Lung (tissue), 11 donors: ENCODE measurements at regions not wholly inside any gene's neighbourhood (a gene's known extent, or its start where the extent isn't known, plus 50 kb on each side); places are given as distances from the start of the nearest gene placed in this dataset.

Experiments
- ATAC-seq: fragments of 200-7000 bp; cut with Tn5 transposase; one replicate; pipeline ENCODE4 v1.9.1; 2020; ENCODE audit warnings: moderate number of reproducible peaks; ENCODE audit not compliant: insufficient read depth, low FRiP score
- DNase-seq, 3 donors: peaks; one replicate each; pipeline ENCODE4 v3.0.0-alpha.2; 2013 to 2017
- H3K27ac ChIP-seq, 2 donors: one replicate each; pipeline ENCODE4 v1.5.1; 2013; ENCODE audit warnings: mild to moderate bottlenecking in 2 of 2, moderate library complexity in 2 of 2, control low read depth in 1 of 2, inconsistent platforms in 1 of 2, low read depth in 1 of 2, low read length in 1 of 2
- H3K27me3 ChIP-seq, 3 donors: one replicate each; pipeline ENCODE4 v1.5.1; 2013; ENCODE audit warnings: low read length in 2 of 3; ENCODE audit not compliant: control insufficient read depth in 3 of 3, insufficient read depth in 3 of 3
- H3K36me3 ChIP-seq, 4 donors: one replicate each; pipeline ENCODE4 v1.5.1; 2013; ENCODE audit warnings: low read length in 4 of 4, mild to moderate bottlenecking in 1 of 4, moderate library complexity in 1 of 4; ENCODE audit not compliant: control insufficient read depth in 4 of 4, insufficient read depth in 4 of 4
- H3K4me1 ChIP-seq, 5 donors: one replicate each; pipeline ENCODE4 v1.5.1; 2013; ENCODE audit warnings: low read length in 5 of 5, mild to moderate bottlenecking in 2 of 5, moderate library complexity in 1 of 5; ENCODE audit not compliant: control insufficient read depth in 5 of 5, insufficient read depth in 5 of 5
- H3K4me3 ChIP-seq: one replicate; pipeline ENCODE4 v1.5.1; 2013; ENCODE audit warnings: mild to moderate bottlenecking, control low read depth, moderate library complexity
- H3K9ac ChIP-seq, 2 donors: one replicate each; pipeline ENCODE4 v1.5.1; 2013; ENCODE audit warnings: low read length in 2 of 2, control low read depth in 1 of 2; ENCODE audit not compliant: insufficient read depth in 1 of 2
- H3K9me3 ChIP-seq, 4 donors: one replicate each; pipeline ENCODE4 v1.5.1; 2013; ENCODE audit warnings: low read length in 3 of 4, mild to moderate bottlenecking in 1 of 4, moderate library complexity in 1 of 4; ENCODE audit not compliant: control insufficient read depth in 4 of 4, insufficient read depth in 3 of 4
- CTCF ChIP-seq: IDR thresholded peaks from 2 replicates; pipeline ENCODE4 v1.5.1; 2012; ENCODE audit warnings: mild to moderate bottlenecking; ENCODE audit errors: control extremely low read depth, extremely low read depth
- WGBS, 2 donors: extraction: QIAGEN DNeasy Blood & Tissue Kit; methylation state at CpG; one replicate each; pipeline ENCODE4 v1.1.7; 2013; 5-methylcytosine and 5-hydroxymethylcytosine counted together
- donor health status: control.
- donor health status: control.
- donor health status: Bipolar disorder and iron deficiency.
- donor health status: healthy.
- donor health status: DM: yes; HTN: yes; CAD: no.

DNA sequence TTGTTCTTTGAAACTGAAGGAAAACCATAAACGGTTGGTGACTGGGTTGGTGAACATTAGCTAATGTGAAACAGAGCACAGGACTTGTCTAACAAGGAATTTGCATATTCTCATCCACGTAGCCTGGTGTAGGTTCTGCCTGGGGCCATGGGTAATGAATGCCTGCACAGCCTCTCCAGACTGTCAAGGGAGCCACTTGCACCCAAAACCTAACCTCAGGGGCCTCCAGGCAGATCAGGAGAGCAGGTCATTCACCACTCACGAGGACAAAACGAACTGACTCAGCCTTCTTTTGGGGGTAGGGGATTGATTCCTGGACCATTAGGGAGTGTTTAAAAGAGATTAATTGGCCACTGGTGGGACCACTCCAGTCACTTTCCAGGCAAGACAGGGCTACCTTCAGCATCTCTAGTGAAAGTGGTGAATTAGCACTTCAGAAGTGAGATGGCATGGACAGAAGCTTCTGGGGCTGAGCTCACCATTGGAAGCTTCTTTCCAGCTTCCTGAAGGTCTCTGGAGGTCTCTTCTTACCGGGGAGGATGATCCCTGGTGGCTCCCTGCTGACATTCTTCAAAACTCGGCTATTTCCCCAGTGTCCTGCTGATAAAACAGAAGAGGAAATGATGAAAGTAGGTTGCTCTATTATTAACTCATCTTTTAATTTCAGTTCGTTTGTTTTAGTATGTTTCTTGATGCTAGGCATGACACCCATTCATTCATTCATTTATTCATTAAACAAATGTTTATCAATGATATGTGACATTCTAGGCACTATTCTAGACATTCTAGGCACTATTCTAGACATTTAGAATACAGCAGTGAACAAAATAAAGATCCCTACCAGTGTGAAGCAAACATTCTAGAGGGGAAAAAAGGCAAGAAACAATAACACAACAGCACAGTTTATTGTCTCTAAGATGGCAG lies 104.5 kb upstream of the LNX1 start:
- 59% methylated on average over 7 of the region's 7 CpGs for WGBS, 2 donors
- no peaks in the 10 kb centered on the region for H3K4me1 ChIP-seq
- no peak for TF ChIP-seq CTCF
- H3K9me3 ChIP-seq = peaks cover 0 to 5% (median 0%) of the 10 kb centered on the region in 4 donors
- DNase-seq (no peak), ATAC-seq (no peak)
- H3K36me3 ChIP-seq = no peaks in the 10 kb centered on the region
- H3K4me3 ChIP-seq = no peak overlapping the region
- no peak overlapping the region for H3K27ac ChIP-seq
- peaks cover 0 to 2% (median 0%) of the 10 kb centered on the region in 3 donors for H3K27me3 ChIP-seq
- H3K9ac ChIP-seq = no peak overlapping the region

DNA sequence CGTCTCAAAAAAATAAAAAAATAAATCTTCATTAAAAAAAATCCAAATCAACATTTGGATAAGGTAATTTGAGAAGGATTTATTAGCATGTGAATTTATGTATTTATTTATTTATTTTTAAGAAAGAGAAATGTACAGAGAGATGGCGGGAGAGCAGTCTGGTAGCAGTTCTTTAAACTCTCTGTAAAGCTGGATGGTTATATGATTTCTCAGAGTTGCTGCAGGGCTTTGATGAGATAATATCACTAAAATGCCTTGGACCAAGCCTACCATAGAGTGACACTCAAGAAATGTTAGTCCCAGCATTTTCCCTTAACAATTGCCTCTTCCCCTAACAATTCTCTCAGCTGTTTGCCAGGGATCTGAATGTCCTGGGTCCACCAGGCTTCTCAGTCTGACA lies 103.4 kb upstream of the LNX1 start:
- H3K4me1 ChIP-seq = no peaks in the 10 kb centered on the region
- ATAC-seq (no peak), DNase-seq (no peak)
- H3K27ac ChIP-seq = no peak overlapping the region
- no peak overlapping the region for H3K4me3 ChIP-seq
- WGBS, 2 donors = 97 to 98% methylated on average over 2 of the region's 2 CpGs
- no peaks in the 10 kb centered on the region for H3K36me3 ChIP-seq
- no peak for TF ChIP-seq CTCF
- H3K27me3 ChIP-seq = peaks cover 0 to 2% (median 0%) of the 10 kb centered on the region in 3 donors
- H3K9ac ChIP-seq = no peak overlapping the region
- H3K9me3 ChIP-seq = peaks cover 0 to 5% (median 0%) of the 10 kb centered on the region in 4 donors

- DNase-seq = no peak
- H3K4me3 ChIP-seq = no peak overlapping the region
- no peaks in the 10 kb centered on the region for H3K36me3 ChIP-seq
- H3K9ac ChIP-seq = no peak overlapping the region
- peaks cover 0 to 5% (median 0%) of the 10 kb centered on the region in 3 donors for H3K27me3 ChIP-seq
- H3K27ac ChIP-seq = no peak overlapping the region
- no peaks in the 10 kb centered on the region for H3K4me1 ChIP-seq
- TF ChIP-seq CTCF = no peak
- no peak for ATAC-seq
- peaks cover 0 to 5% (median 0%) of the 10 kb centered on the region in 4 donors for H3K9me3 ChIP-seq
- 92 to 94% methylated on average over 5 of the region's 5 CpGs for WGBS, 2 donors
Measured at GRCh38 chr4:53693909-53694308, 102.6 kb upstream of the LNX1 start.
